K562 (cell line): ENCODE measurements at regions not wholly inside any gene's neighbourhood (a gene's known extent, or its start where the extent isn't known, plus 50 kb on each side); places are given as distances from the start of the nearest gene placed in this dataset.

Experiments used
- ATAC-seq: fragments of 200-7000 bp; cut with Tn5 transposase; 3 replicates; pipeline ENCODE4 v1.9.1; 2020; ENCODE audit warnings: moderate library complexity
- BruUV-seq: library from RNA; stranded (reverse); fragments of 400-500 nt; replicated peaks from 2 replicates; lab custom pipeline; 2021; lab: Mats Ljungman, UMichigan
- CTCF ChIA-PET: fragments of 300-600 bp; formaldehyde crosslinking; extraction: SDS; loops from one replicate; lab custom pipeline; 2021; ENCODE audit warnings: low intra/inter-chr PET ratio; lab: Yijun Ruan, JAX
- POLR2A ChIA-PET: fragments of 300-600, 350-650 bp; sonication (Branson Sonifier 250); formaldehyde crosslinking; extraction: SDS; loops from one replicate; lab custom pipeline; 2021; ENCODE audit warnings: antibody characterized with exemption, inconsistent platforms; lab: Yijun Ruan, JAX
- DNase-seq, 4 experiments: peaks; one replicate each; pipeline versions ENCODE4 v3.0.0 to v3.0.0-alpha.2; 2011 to 2018; ENCODE audit warnings: low spot score in 3 of 4, mixed read lengths in 3 of 4; ENCODE audit errors: extremely low read depth in 1 of 4
- FAIRE-seq: peaks from 2 replicates; lab custom pipeline; 2011; peaks lifted over from hg19 to GRCh38; lab: Jason Lieb, UNC
- H2AFZ ChIP-seq: 2 replicates; pipeline ENCODE4 v1.6.0; 2011; ENCODE audit warnings: low read depth, low read length, control low read depth, inconsistent platforms
- H3K27ac ChIP-seq: fragments of 200-600 bp; 3 replicates; pipeline ENCODE4 v1.8.0; 2011; ENCODE audit warnings: low read depth, mild to moderate bottlenecking, control low read depth, inconsistent platforms, low read length, moderate library complexity, mixed read lengths; ENCODE audit errors: extremely low read depth
- H3K27me3 ChIP-seq, 2 experiments: fragments of 300-600 bp in 1 of 2; 2 replicates in 1 of 2; 3 replicates in 1 of 2; pipeline versions ENCODE4 v1.6.0 to v1.8.0; 2011; ENCODE audit warnings: inconsistent platforms in 2 of 2, low read length in 2 of 2, mild to moderate bottlenecking in 1 of 2, mixed read lengths in 1 of 2, moderate library complexity in 1 of 2; ENCODE audit not compliant: control insufficient read depth in 2 of 2, insufficient read depth in 2 of 2
- H3K36me3 ChIP-seq: fragments of 300-600 bp; 3 replicates; pipeline ENCODE4 v1.8.0; 2011; ENCODE audit warnings: mild to moderate bottlenecking, low read length, inconsistent platforms; ENCODE audit not compliant: control insufficient read depth, insufficient read depth
- H3K4me1 ChIP-seq, 2 experiments: fragments of 200-600 bp in 1 of 2; replicated peaks in 1 of 2; 2 replicates in 1 of 2; 3 replicates in 1 of 2; pipeline versions ENCODE4 v1.5.1 to v1.8.0; 2011; ENCODE audit warnings: inconsistent platforms in 2 of 2, low read length in 2 of 2, mild to moderate bottlenecking in 1 of 2, mixed read lengths in 1 of 2, moderate library complexity in 1 of 2; ENCODE audit not compliant: control insufficient read depth in 2 of 2, insufficient read depth in 2 of 2
- H3K4me2 ChIP-seq: 2 replicates; pipeline ENCODE4 v1.6.1; 2011; ENCODE audit warnings: low read length, control low read depth, inconsistent platforms, mixed read lengths; ENCODE audit not compliant: insufficient read depth
- H3K4me3 ChIP-seq: fragments of 200-600 bp; sonication (generic), shearing (Covaris generic); 2 replicates; pipeline ENCODE4 v1.5.1; 2016; ENCODE audit warnings: control low read depth, inconsistent platforms
- H3K79me2 ChIP-seq: fragments of 200-600 bp; 3 replicates; pipeline ENCODE4 v1.8.0; 2011; ENCODE audit warnings: low read length, inconsistent platforms; ENCODE audit not compliant: control insufficient read depth, insufficient read depth
- H3K9ac ChIP-seq, 2 experiments: 2 replicates each; pipeline versions ENCODE4 v1.6.0 to v1.6.1; 2011; ENCODE audit warnings: low read depth in 2 of 2, low read length in 2 of 2, control low read depth in 1 of 2, inconsistent platforms in 1 of 2, mild to moderate bottlenecking in 1 of 2, mixed read lengths in 1 of 2; ENCODE audit not compliant: insufficient read depth in 1 of 2
- H3K9me1 ChIP-seq: one replicate; pipeline ENCODE4 v1.6.0; 2011; ENCODE audit warnings: inconsistent platforms, mild to moderate bottlenecking, low read length, moderate library complexity; ENCODE audit not compliant: control insufficient read depth, insufficient read depth
- H3K9me3 ChIP-seq: replicated peaks from 2 replicates; pipeline ENCODE4 v1.5.1; 2011; ENCODE audit warnings: low read depth, low read length, inconsistent platforms; ENCODE audit not compliant: control insufficient read depth, insufficient read depth
- H4K20me1 ChIP-seq: replicated peaks from 2 replicates; pipeline ENCODE4 v1.6.1; 2011; ENCODE audit warnings: low read length, inconsistent platforms, mixed read lengths; ENCODE audit not compliant: control insufficient read depth, insufficient read depth
- CHD4 ChIP-seq: fragments of 200-600 bp; sonication (generic); IDR thresholded peaks from 3 replicates; pipeline ENCODE4 v1.6.1; 2012; ENCODE audit warnings: low read depth, mild to moderate bottlenecking, mixed read lengths, low read length, inconsistent platforms; ENCODE audit not compliant: insufficient read depth, insufficient replicate concordance, poor library complexity, severe bottlenecking
- SMAD4 ChIP-seq: fragments of 250-450 bp; sonication (Bioruptor Pico); conservative IDR thresholded peaks from 2 replicates; pipeline ENCODE4 v1.8.0; 2021; ENCODE audit warnings: inconsistent platforms, mild to moderate bottlenecking, moderate library complexity
- STAT6 ChIP-seq: sonication (generic); formaldehyde crosslinking; IDR thresholded peaks from 2 replicates; pipeline ENCODE4 v1.8.1; 2023; ENCODE audit warnings: mild to moderate bottlenecking, missing genetic modification reagents
- U2AF1 ChIP-seq: fragments of 200-400 bp; formaldehyde crosslinking; optimal IDR thresholded peaks from 2 replicates; pipeline ENCODE3; 2017; ENCODE audit warnings: mild to moderate bottlenecking, low read depth, low read length, moderate library complexity
- ZNF23 ChIP-seq: fragments of 250-450 bp; sonication (Bioruptor Pico); IDR thresholded peaks from 2 replicates; pipeline ENCODE4 v1.4.0; 2020; ENCODE audit warnings: mild to moderate bottlenecking
- WGBS: fragments of 100-300 bp; shearing (Covaris generic); methylation state at CpG from one replicate; pipeline ENCODE4 v1.1.6; 2016; ENCODE audit warnings: low coverage, mixed read lengths; ENCODE audit not compliant: insufficient coverage; ENCODE audit errors: missing lambda C conversion rate; 5-methylcytosine and 5-hydroxymethylcytosine counted together
- in situ Hi-C: fragments of 300-500 bp; cut with MboI; formaldehyde crosslinking; loops from 4 replicates; pipeline ENCODE4 v1.15.0; 2018; ENCODE audit warnings: inconsistent platforms, mixed read lengths
- intact Hi-C: fragments of 100-400 bp; cut with micrococcal nuclease; formaldehyde crosslinking; loops from 2 replicates; pipeline ENCODE4 v1.14.2; 2022

- Histone ChIP-seq H2AFZ (no peak overlapping the region), H3K27me3 (no peaks in the 10 kb centered on the region), H4K20me1 (no peaks in the 10 kb centered on the region), H3K4me1 (no peaks in the 10 kb centered on the region), H3K4me2 (no peak overlapping the region), H3K4me3 (no peak overlapping the region), H3K9ac (no peak overlapping the region), H3K9me3 (no peaks in the 10 kb centered on the region), H3K27ac (no peak overlapping the region), H3K79me2 (no peaks in the 10 kb centered on the region), H3K36me3 (no peaks in the 10 kb centered on the region), H3K9me1 (no peaks in the 10 kb centered on the region)
- WGBS = 10% methylated on average over 1 of the region's 1 CpG
- ChIA-PET CTCF (no interaction called here), POLR2A (no interaction called here)
- in situ Hi-C loops (no loop called here), intact Hi-C loops (no loop called here)
- FAIRE-seq (no peak), ATAC-seq (no peak), DNase-seq (no peak)
- BruUV-seq = no TSS peak
- TF ChIP-seq U2AF1 (no peak), STAT6 (CRISPR knock-in tag) (no peak), ZNF23 (CRISPR knock-in tag) (no peak), SMAD4 (CRISPR knock-in tag) (no peak), CHD4 (no peak)
Measured at GRCh38 chr14:28023853-28024252, 742.7 kb upstream of the FOXG1 start.
